ENCODE measurements at regions not wholly inside any gene's neighbourhood (a gene's known extent, or its start where the extent isn't known, plus 50 kb on each side); places are given as distances from the start of the nearest gene placed in this dataset.
"Not testable (repeated sequence)": the region's sequence is repeated elsewhere in the genome, so short reads cannot be mapped to it uniquely, and the experiment has no call there.

DNA sequence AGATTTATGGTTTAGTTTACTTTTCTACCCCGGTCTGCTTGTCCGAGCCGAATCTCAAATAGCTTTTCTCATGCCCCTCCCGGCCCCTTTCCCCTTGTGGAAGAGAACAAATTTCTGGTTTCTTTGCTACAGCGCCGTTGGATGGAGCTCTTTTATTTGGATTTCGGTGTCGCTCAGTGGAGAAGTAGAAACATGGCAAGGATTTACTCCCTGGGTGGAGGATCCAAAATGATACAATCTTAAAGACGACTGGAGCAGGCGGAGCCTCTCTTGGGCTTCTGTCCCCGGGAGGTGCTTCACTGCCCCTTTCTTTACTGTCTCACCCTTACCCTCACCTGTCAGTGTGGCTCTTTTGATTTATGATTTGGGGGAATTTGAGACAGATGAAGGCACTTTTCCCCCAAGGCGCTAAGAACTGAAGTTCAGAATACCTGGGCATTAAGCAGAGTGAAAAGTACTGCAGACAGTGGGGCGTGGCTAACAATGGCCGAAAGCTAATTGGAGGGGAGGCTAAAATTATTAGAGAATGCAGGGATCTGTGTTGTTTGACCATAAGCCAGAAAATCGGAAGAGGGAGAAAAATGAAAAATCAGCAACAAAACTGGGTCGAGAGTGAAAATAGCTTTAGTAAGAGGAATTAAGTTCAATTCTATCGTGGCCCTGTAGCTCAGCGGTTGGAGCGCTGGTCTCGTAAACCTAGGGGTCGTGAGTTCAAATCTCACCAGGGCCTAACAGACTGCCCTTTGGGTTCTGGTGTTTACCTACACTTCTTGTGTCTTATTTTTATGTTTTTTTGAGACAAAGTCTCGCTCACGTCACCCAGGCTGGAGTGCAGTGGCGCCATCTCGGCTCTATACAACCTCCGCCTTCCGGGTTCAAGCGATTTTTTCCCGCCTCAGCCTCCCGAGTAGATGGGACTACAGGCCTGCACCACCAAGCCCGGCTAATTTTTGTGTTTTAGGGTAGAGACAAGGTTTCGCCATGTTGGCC is 145.1 kb upstream of the ZNF184 start:
- DNase-seq (ENCODE audit: low read depth), result no peak

DNA sequence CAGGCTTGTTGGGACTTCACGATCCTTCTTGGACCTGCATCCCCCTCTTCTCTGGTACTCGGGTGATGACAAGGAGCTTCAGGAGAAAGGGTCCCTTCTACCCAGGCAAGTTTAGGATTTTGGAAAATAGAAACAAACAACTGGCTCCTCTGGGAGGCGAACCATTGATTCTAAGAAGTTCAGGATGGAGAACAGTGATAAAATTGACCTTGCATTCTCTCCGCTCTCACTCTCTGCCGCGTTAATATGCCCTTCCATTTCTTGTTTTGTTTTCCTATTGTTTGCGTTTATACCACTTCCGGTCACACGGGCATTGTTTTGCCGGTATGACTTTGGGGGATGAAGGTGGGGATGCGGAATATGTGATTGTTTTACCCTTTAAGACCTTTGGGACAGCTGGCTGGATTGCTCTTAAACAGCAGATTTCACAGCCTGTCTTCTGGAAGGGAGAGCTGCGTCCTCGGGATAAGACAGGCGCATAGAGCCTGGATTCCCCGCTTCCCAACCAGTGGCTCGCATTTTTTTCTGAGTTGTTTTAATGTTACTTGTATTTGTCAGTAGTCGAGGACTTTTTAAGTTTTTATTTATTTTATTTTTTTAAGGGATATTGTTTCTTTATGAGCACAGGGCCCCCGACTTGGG is 144.3 kb upstream of the ZNF184 start:
- no peak for DNase-seq (ENCODE audit: low read depth)

GRCh38 chr6:27616328-27617045 is 143.6 kb upstream of the ZNF184 start:
- DNase-seq (ENCODE audit: low read depth), result no peak

DNA sequence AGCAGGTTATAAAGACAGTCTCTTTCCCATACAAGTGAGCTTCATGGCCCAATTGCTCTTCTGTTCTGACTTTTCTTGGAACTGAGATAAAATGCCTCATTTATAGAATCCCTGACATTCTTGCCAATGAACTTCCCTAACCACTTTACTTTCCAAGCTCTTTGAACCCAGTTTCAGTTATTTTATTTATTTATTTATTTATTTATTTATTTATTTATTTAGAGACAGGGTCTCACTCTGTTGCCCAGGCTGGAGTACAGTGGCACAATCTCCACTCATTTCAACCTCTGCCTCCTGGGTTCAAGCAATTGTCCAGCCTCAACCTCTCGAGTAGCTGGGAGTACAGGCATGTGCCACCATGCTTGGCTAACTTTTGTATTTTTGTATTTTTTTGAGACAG is 138.5 kb upstream of the ZNF184 start:
- no peak for DNase-seq (ENCODE audit: low read depth)

DNA sequence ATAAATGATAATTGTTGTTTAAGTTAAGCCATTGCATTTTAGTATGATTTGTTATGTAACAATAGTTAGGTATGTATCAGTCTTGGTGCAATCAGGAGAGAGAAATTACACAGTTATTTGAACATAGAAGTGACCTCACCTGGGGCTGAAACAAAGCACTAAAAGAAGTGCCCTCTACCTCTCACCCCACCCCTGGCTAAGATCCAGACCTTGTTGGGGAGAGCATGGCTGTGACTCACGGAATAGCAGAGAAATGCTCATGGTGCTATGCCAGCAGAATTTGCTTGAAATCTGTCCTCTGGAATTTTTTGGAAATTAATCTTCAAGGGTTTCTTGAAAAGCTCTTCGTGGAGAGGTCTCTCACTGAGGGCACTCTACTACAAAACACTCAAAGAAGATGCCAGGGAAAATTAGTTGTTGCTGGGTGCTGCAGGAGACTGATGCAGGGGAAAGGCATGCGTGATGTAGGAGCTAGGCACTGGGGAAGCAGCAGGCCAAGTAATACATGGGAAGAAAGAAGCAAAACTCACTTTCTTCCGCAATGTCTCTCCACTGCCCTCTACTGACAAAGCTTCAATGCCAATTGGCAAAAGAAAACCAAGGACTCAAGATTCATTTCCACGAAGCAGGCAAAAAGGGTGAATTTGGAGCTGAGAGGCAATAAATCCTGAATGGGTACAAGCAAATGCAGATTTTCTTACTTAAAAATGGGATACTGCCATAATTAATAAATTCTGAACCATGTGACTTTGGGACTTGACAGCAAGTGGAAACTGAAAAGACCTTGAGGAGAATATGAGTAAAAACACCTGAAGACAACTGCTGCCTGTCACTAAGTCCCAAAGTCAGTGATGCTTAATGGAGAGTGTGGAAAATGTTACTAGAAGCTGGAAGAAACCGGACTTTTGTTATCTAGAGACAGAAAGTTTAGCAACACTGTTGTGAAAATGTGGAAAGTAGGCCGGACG is 136.3 kb upstream of the ZNF184 start:
- no peak for DNase-seq (ENCODE audit: low read depth)

DNA sequence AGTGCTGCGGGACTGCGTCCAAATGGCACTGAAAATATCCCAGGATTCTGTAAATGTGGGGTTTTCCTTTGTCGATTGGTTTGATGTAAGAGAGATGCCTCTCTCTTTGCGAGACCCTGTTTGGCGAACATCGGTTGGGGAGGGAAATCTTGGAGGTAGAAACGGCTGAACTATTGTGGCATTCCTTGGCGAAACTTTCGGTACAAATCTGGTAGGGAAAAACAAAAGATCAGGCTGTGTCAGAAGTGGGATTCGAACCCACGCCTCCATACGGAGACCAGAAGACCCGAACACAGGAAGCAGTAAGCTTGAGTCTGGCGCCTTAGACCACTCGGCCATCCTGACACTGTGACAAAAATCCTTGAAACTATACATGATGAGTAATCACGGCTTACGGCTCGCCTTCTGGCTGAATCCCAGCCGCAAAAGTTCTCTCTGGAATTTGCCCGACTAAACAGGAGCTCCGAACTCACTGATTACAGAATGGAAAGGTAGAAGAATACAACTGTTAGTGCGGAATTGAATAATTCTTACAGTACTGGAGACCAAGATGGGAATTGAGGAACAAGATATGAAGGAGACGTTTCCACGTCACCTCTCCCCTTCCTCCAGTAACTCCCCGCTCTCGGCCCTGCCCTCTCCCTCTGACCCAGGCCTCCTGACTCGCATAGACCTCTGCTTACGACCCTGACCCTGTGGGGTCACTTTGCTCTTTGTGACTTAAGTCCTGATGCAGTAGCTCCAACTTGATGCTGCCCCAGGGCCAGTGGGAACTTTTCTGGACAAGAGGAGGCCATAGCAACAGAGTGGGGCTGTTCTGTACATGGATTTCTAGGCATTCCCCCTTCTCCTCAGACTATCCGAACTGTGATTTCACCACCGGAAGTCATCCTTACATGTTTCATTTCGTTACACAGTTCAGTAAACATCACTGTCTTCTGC is 132.8 kb upstream of the ZNF184 start:
- no peak for DNase-seq (ENCODE audit: low read depth)

GRCh38 chr6:27604986-27605385 is 132.1 kb upstream of the ZNF184 start:
- DNase-seq (ENCODE audit: low read depth), result no peak

- no peak for DNase-seq (ENCODE audit: low read depth)
These were observed 128.9 kb upstream of the ZNF184 start for GRCh38 chr6:27601668-27602254.

GRCh38 chr6:27599859-27600532 is 127.1 kb upstream of the ZNF184 start:
- DNase-seq (ENCODE audit: low read depth), result no peak

GRCh38 chr6:27597031-27597567 is 124.2 kb upstream of the ZNF184 start:
- not testable (repeated sequence) for DNase-seq (ENCODE audit: low read depth)

- DNase-seq (ENCODE audit: low read depth), result no peak
These were observed 121.0 kb upstream of the ZNF184 start for GRCh38 chr6:27593861-27594260.

DNA sequence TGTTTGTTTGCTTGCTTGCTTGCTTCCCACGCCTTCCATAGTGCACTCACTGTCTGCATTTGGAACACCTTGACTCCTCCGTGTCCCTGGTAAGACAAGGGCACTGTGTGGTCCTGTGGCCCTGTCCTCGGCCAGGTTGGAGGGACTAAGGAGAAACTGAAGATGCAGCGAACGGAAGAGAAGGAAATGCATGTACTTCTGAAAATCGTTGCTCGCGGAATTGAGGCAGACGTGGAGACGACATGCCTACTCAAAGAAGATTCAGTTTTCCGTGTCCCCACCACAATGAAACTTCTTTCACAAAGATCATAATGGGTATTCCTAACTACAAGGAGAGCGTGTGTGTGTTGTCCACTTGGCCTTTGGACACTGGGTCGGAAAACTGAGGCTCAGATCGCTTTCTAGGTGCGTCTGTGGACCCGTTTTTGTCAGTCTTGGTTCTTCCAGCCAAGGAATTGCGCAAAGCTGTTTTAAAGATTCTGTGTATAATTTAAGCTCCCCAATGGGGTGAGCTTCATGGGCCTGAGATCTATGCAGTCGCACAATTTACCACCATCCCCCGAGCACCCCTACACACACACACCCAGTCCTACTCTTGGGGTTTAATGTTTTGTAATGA is 120.4 kb upstream of the ZNF184 start:
- DNase-seq (ENCODE audit: low read depth), result no peak

DNA sequence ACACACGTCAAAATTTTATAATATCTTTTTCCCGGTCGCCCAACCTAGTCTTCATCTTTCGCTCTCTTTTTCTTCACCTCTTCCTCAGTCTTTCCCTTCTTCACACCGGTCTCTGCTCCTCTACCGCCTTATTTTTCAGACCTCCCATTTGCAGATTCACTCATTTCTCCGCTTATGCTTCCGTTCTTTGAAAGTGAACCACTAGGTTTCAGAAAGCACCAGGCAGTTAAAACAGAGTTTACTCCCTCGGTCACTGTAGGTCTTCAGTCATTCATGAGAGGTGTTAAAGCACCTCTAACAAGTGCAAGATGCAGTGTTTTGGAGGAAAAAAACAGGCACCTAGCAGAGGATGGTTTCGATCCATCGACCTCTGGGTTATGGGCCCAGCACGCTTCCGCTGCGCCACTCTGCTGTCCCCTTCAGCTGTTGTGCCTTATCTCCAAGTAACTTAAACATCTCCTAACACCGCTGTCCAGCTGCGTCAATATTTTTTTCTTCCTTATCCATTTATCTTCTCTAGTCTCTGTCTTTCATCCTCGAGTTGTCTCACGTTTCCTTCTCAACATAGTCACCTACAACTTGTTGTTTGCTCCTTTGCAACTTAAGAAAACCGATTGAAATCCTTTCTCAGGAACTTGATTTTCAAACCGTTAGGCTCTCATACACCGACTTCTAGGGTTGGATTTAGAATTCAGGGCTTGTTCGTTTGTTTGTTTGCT is 119.7 kb upstream of the ZNF184 start:
- DNase-seq (ENCODE audit: low read depth), result no peak

DNA sequence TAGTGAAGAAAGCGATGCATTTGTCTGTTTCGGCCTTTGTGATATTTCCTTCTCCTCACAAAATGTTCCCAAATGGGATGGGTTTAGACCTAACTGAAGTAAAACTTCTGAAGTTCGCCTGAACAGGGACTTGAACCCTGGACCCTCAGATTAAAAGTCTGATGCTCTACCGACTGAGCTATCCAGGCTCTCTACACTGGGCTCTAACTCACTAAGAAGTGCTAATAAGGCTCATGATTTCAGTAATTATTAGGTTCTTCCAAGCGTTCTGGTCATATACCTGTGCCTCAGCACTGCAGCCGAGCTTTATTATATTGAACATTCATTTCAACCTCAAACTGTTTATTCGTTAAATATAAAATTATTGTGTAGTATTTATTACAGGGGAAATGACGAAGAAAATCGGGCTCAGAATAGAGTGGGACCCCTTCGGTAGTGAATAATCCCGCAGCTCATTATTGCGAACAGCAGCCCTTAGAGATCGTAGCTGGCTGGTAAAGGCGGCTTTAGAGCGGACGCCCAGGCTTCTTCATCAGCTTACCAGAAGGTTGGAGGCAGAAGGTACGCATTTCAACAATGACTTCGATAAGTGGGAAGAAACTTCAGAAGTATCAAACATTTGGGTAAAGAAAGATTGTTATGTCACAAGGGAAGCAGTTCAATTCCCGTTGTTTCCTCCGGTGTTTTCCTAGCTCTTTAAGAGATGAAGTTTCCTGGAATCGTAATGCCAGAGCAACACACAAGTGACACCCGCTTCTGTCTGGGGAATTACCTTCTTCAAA is 119.0 kb upstream of the ZNF184 start:
- DNase-seq (ENCODE audit: low read depth), result no peak

DNA sequence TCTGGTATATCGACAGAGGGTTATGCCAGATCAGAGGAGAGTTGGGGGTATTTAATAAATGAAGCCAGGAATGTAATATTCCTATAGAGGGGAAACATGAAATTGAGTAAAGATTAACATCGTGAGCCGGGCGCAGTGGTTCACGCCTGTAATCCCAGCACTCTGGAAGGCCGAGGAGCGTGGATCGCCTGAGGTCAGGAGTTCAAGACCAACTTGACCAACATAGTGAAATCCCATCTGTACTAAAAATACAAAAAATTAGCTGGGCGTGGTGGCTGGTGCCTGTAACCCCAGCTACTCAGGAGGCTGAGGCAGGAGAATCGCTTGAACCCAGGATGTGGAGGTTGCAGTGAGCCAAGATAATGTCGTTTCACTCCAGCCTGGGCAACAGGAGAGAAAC is 112.4 kb upstream of the ZNF184 start:
- DNase-seq (ENCODE audit: low read depth), result not testable (repeated sequence)

DNA sequence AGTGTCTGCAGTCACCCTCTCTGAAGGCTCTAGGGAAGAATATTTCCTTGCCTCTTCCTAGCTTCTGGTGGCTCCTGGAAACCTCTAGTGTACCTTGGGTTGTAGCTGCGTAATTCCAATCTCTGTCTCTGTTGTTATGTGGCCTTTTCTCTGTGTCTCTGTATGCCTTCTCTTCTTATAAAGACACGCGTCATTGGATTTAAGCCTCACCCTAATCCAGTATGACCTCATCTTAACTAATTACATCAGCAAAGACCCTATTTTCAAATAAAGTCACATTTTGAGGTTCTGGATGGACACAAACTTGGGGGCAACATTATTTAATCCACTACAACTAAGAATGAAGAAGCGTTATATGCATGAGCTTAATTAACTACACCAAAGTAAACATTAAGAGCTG is 111.4 kb upstream of the ZNF184 start:
- no peak for DNase-seq (ENCODE audit: low read depth)

Data from stimulated activated CD8-positive, alpha-beta memory T cell treated with anti-CD3 and anti-CD28 coated beads, Interleukin-12 subunit alpha, Interleukin-12 subunit beta, amount 100 ng/mL, for 1 hour (primary cell).